ENCODE measurements at regions not wholly inside any gene's neighbourhood (a gene's known extent, or its start where the extent isn't known, plus 50 kb on each side); places are given as distances from the start of the nearest gene placed in this dataset.

GRCh38 chr3:31223278-31223677 is 309.4 kb upstream of the STT3B start (continued):
- TF ChIP-seq ATOH8 (CRISPR knock-in tag; IDR thresholded peaks at IDR 0.05; ENCODE audit: low read depth) (no peak), HDAC2 (IDR thresholded peaks at IDR 0.05) (no peak), CEBPB (IDR thresholded peaks at IDR 0.05) (no peak), SMC3 (IDR thresholded peaks at IDR 0.05) (no peak)

- Histone ChIP-seq H3K27ac (no peak overlapping the region), H3K4me3 (no peak overlapping the region), H3K4me2 (no peak overlapping the region), H3K9me3 (no peaks in the 10 kb centered on the region), H3K4me1 (no peaks in the 10 kb centered on the region)
- ATAC-seq (no peak), FAIRE-seq (no peak), DNase-seq (ENCODE audit: low read depth in 1 of 2, low spot score in 1 of 2) (no peak)
- POLR2A ChIA-PET: no interaction called here
- WGBS (ENCODE audit: missing lambda C conversion rate): 60% methylated on average over 5 of the region's 5 CpGs
- CTCF ChIA-PET: no interaction called here
- no peak for TF ChIP-seq TFCP2L1 (CRISPR knock-in tag; IDR thresholded peaks at IDR 0.05)
- no peak for TF ChIP-seq POLR2A (IDR thresholded peaks at IDR 0.05; ENCODE audit: low read length)
- TF ChIP-seq NR3C1 (IDR thresholded peaks at IDR 0.05): no peak
- no peak for TF ChIP-seq RAD21 (conservative IDR thresholded peaks at IDR 0.05 in 1 of 2, IDR thresholded peaks at IDR 0.05 in 1 of 2)
- TF ChIP-seq CBX2 (IDR thresholded peaks at IDR 0.05; ENCODE audit: borderline replicate concordance, low read depth): no peak
- TF ChIP-seq MAZ (IDR thresholded peaks at IDR 0.05; ENCODE audit: borderline replicate concordance, low read depth, low read length): no peak
- TF ChIP-seq ZFP36 (IDR thresholded peaks at IDR 0.05; ENCODE audit: borderline replicate concordance, partially characterized antibody): no peak
- no peak for TF ChIP-seq PHF8 (IDR thresholded peaks at IDR 0.05; ENCODE audit: borderline replicate concordance, low read depth)
Measured at GRCh38 chr3:31224936-31225335, 307.8 kb upstream of the STT3B start.

DNA sequence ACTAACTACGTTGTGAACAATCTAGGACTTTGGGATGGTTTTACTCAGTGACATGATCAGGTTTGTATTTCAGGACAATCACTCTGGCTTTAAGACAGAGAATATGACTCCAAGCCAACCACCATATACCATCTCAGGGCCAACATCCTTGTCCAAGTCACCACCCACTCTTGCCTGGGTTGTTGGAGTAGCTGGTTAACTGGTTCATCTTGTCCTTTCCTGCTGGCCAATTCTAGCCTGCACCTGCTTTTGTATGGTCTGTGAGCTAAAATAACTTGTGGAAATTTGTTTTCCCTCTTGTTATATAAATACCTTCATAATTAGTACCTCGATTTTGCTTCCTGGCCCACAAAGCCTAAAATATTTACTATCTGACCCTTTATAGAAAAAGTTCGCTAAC is 306.8 kb upstream of the STT3B start:
- ATAC-seq (no peak), FAIRE-seq (no peak), DNase-seq (ENCODE audit: low read depth in 1 of 2, low spot score in 1 of 2) (no peak)
- no peaks in the 10 kb centered on the region for H3K9me3 ChIP-seq
- no peaks in the 10 kb centered on the region for H3K4me1 ChIP-seq
- WGBS (ENCODE audit: missing lambda C conversion rate): 53% methylated on average over 3 of the region's 3 CpGs
- ChIA-PET CTCF (no interaction called here), POLR2A (no interaction called here)
- TF ChIP-seq RAD21 (conservative IDR thresholded peaks at IDR 0.05 in 1 of 2, IDR thresholded peaks at IDR 0.05 in 1 of 2): no peak
- no peak for TF ChIP-seq GATA3 (IDR thresholded peaks at IDR 0.05; ENCODE audit: borderline replicate concordance)
- no peak for TF ChIP-seq HMGXB4 (CRISPR knock-in tag; IDR thresholded peaks at IDR 0.05; ENCODE audit: borderline replicate concordance)
- no peak for TF ChIP-seq CBX2 (IDR thresholded peaks at IDR 0.05; ENCODE audit: borderline replicate concordance, low read depth)
- no peak for TF ChIP-seq E2F6 (IDR thresholded peaks at IDR 0.05; ENCODE audit: borderline replicate concordance, low read depth)
- TF ChIP-seq PHF8 (IDR thresholded peaks at IDR 0.05; ENCODE audit: borderline replicate concordance, low read depth): no peak
- no peak for TF ChIP-seq HES2 (IDR thresholded peaks at IDR 0.05)
- no peak overlapping the region for H3K27ac ChIP-seq
- no peak overlapping the region for H3K4me3 ChIP-seq
- H3K4me2 ChIP-seq: no peak overlapping the region

GRCh38 chr3:31226346-31226745 is 306.4 kb upstream of the STT3B start:
- FAIRE-seq: no peak
- CTCF ChIA-PET: interaction anchor here (0.5 kb wide), 1 partner anchor 703 kb away, joined by 5 read pairs; no protein-coding TSS in a partner anchor
- no peak overlapping the region for H3K4me2 ChIP-seq
- TF ChIP-seq NPAS2 (CRISPR knock-in tag; IDR thresholded peaks at IDR 0.05; ENCODE audit: borderline replicate concordance) (no peak), SREBF2 (IDR thresholded peaks at IDR 0.05) (no peak), FOXS1 (CRISPR knock-in tag; IDR thresholded peaks at IDR 0.05) (no peak), HOXA7 (CRISPR knock-in tag; IDR thresholded peaks at IDR 0.05) (no peak), FOSB (CRISPR knock-in tag; IDR thresholded peaks at IDR 0.05) (no peak), CHD4 (IDR thresholded peaks at IDR 0.05; ENCODE audit: borderline replicate concordance) (no peak), EHF (CRISPR knock-in tag; IDR thresholded peaks at IDR 0.05) (no peak), RAD21 (conservative IDR thresholded peaks at IDR 0.05 in 1 of 2, IDR thresholded peaks at IDR 0.05 in 1 of 2) (no peak), E2F6 (IDR thresholded peaks at IDR 0.05; ENCODE audit: borderline replicate concordance, low read depth) (no peak), ZC3H11A (IDR thresholded peaks at IDR 0.05) (no peak), TP53 (CRISPR knock-in tag; IDR thresholded peaks at IDR 0.05) (no peak), RCOR1 (IDR thresholded peaks at IDR 0.05; ENCODE audit: low read depth, low read length) (no peak), PHF8 (IDR thresholded peaks at IDR 0.05; ENCODE audit: borderline replicate concordance, low read depth) (no peak), NR3C1 (IDR thresholded peaks at IDR 0.05) (no peak), MAFK (IDR thresholded peaks at IDR 0.05; ENCODE audit: partially characterized antibody) (no peak)
- TF ChIP-seq, protein P1, sequence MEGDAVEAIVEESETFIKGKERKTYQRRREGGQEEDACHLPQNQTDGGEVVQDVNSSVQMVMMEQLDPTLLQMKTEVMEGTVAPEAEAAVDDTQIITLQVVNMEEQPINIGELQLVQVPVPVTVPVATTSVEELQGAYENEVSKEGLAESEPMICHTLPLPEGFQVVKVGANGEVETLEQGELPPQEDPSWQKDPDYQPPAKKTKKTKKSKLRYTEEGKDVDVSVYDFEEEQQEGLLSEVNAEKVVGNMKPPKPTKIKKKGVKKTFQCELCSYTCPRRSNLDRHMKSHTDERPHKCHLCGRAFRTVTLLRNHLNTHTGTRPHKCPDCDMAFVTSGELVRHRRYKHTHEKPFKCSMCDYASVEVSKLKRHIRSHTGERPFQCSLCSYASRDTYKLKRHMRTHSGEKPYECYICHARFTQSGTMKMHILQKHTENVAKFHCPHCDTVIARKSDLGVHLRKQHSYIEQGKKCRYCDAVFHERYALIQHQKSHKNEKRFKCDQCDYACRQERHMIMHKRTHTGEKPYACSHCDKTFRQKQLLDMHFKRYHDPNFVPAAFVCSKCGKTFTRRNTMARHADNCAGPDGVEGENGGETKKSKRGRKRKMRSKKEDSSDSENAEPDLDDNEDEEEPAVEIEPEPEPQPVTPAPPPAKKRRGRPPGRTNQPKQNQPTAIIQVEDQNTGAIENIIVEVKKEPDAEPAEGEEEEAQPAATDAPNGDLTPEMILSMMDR (IDR thresholded peaks at IDR 0.05): no peak

More at GRCh38 chr3:31226346-31226745, 306.4 kb upstream of the STT3B start:
- WGBS (ENCODE audit: missing lambda C conversion rate): 54% methylated on average over 3 of the region's 3 CpGs
- POLR2A ChIA-PET: no interaction called here
- Histone ChIP-seq H3K4me3 (no peak overlapping the region), H3K4me1 (no peaks in the 10 kb centered on the region), H3K27ac (no peak overlapping the region), H3K9me3 (no peaks in the 10 kb centered on the region)
- ATAC-seq (no peak), DNase-seq (ENCODE audit: low read depth in 1 of 2, low spot score in 1 of 2) (no peak)

Data from A549 (cell line).